Endothelial cell of umbilical vein (primary cell): ENCODE measurements at regions not wholly inside any gene's neighbourhood (a gene's known extent, or its start where the extent isn't known, plus 50 kb on each side); places are given as distances from the start of the nearest gene placed in this dataset.

Source experiments
- BruUV-seq: library from RNA; stranded (reverse); fragments of 400-500 nt; replicated peaks from 2 replicates; lab custom pipeline; 2021; lab: Mats Ljungman, UMichigan
- CTCF ChIA-PET: fragments of 300-600, 350-600 bp; sonication (Branson Sonifier 250); formaldehyde crosslinking; loops from one replicate; lab custom pipeline; 2021; ENCODE audit warnings: antibody characterized with exemption, inconsistent platforms; lab: Charles Lee
- POLR2A ChIA-PET: fragments of 300-600, 350-600 bp; sonication (Branson Sonifier 250); formaldehyde crosslinking; loops from one replicate; lab custom pipeline; 2021; ENCODE audit warnings: antibody characterized with exemption, inconsistent platforms; lab: Charles Lee
- DNase-seq: peaks from one replicate; pipeline ENCODE4 v3.0.0-alpha.2; 2011; ENCODE audit warnings: low read depth, low spot score
- FAIRE-seq: peaks from 2 replicates; lab custom pipeline; 2011; peaks lifted over from hg19 to GRCh38; lab: Jason Lieb, UNC
- H2AFZ ChIP-seq: 2 replicates; pipeline ENCODE4 v1.6.0; 2012; ENCODE audit warnings: low read depth, low read length, control low read depth, inconsistent platforms
- H3K27ac ChIP-seq: 2 replicates; pipeline ENCODE4 v1.5.1; 2011; ENCODE audit warnings: low read depth, mild to moderate bottlenecking, control low read depth, low read length, moderate library complexity; ENCODE audit not compliant: insufficient read depth
- H3K27me3 ChIP-seq, 2 experiments: 2 replicates each; pipeline versions ENCODE4 v1.6.0 to v1.6.1; 2011; ENCODE audit warnings: low read length in 2 of 2, mixed read lengths in 1 of 2; ENCODE audit not compliant: control insufficient read depth in 2 of 2, insufficient read depth in 2 of 2
- H3K36me3 ChIP-seq, 2 experiments: 2 replicates in 1 of 2; 3 replicates in 1 of 2; pipeline ENCODE4 v1.5.1; 2011; ENCODE audit warnings: low read length in 2 of 2, mild to moderate bottlenecking in 1 of 2, moderate library complexity in 1 of 2; ENCODE audit not compliant: control insufficient read depth in 2 of 2, insufficient read depth in 2 of 2; ENCODE audit errors: extremely low read depth in 1 of 2
- H3K4me1 ChIP-seq: 3 replicates; pipeline ENCODE4 v1.5.1; 2011; ENCODE audit warnings: mild to moderate bottlenecking, low read length; ENCODE audit not compliant: control insufficient read depth, insufficient read depth; ENCODE audit errors: extremely low read depth
- H3K4me2 ChIP-seq: 2 replicates; pipeline ENCODE4 v1.6.1; 2011; ENCODE audit warnings: low read length, control low read depth, mixed read lengths; ENCODE audit not compliant: insufficient read depth
- H3K4me3 ChIP-seq, 3 experiments: fragments of 200-600 bp in 1 of 3; sonication (generic), shearing (Covaris generic) in 1 of 3; replicated peaks in 1 of 3; 2 replicates each; pipeline ENCODE4 v1.5.1; 2011 to 2016; ENCODE audit warnings: control low read depth in 3 of 3, low read length in 3 of 3, mild to moderate bottlenecking in 2 of 3, inconsistent platforms in 1 of 3, low read depth in 1 of 3, moderate library complexity in 1 of 3; ENCODE audit not compliant: insufficient read depth in 1 of 3
- H3K79me2 ChIP-seq: 2 replicates; pipeline ENCODE4 v1.6.0; 2012; ENCODE audit warnings: low read length, inconsistent platforms; ENCODE audit not compliant: control insufficient read depth, insufficient read depth
- H3K9ac ChIP-seq: replicated peaks from 2 replicates; pipeline ENCODE3; 2011; ENCODE audit warnings: low read length, control low read depth; ENCODE audit not compliant: insufficient read depth; ENCODE audit errors: extremely low read depth
- H3K9me1 ChIP-seq: replicated peaks from 3 replicates; pipeline ENCODE4 v1.6.0; 2011; ENCODE audit warnings: mild to moderate bottlenecking, low read length; ENCODE audit not compliant: control insufficient read depth, insufficient read depth; ENCODE audit errors: extremely low read depth
- H3K9me3 ChIP-seq: replicated peaks from 2 replicates; pipeline ENCODE4 v1.5.1; 2012; ENCODE audit warnings: low read length, inconsistent platforms; ENCODE audit not compliant: control insufficient read depth, insufficient read depth
- H4K20me1 ChIP-seq: replicated peaks from 2 replicates; pipeline ENCODE3; 2011; ENCODE audit warnings: mild to moderate bottlenecking, low read length; ENCODE audit not compliant: control insufficient read depth, insufficient read depth; ENCODE audit errors: extremely low read depth
- EZH2 ChIP-seq: IDR thresholded peaks from 2 replicates; pipeline ENCODE4 v1.6.1; 2012; ENCODE audit warnings: borderline replicate concordance, low read depth, mild to moderate bottlenecking, moderate library complexity, low read length, inconsistent platforms; ENCODE audit not compliant: severe bottlenecking
- FOS ChIP-seq: IDR thresholded peaks from 2 replicates; pipeline ENCODE4 v1.6.1; 2011; ENCODE audit warnings: mild to moderate bottlenecking, low read length, moderate library complexity, borderline replicate concordance; ENCODE audit not compliant: insufficient read depth
- GATA2 ChIP-seq: IDR thresholded peaks from 2 replicates; pipeline ENCODE4 v1.7.0; 2011; ENCODE audit warnings: low read depth, mild to moderate bottlenecking, moderate library complexity, mixed read lengths, low read length; ENCODE audit not compliant: insufficient read length, insufficient read depth
- JUN ChIP-seq: IDR thresholded peaks from 2 replicates; pipeline ENCODE4 v1.6.1; 2011; ENCODE audit warnings: borderline replicate concordance, low read depth; ENCODE audit not compliant: insufficient read length, insufficient read depth
- MYC ChIP-seq: IDR thresholded peaks from one replicate; pipeline ENCODE4 v1.6.1; 2011; ENCODE audit warnings: mild to moderate bottlenecking, low read depth, low read length
- POLR2A ChIP-seq: IDR thresholded peaks from 2 replicates; pipeline ENCODE4 v1.6.1; 2012; ENCODE audit warnings: low read depth, mild to moderate bottlenecking, control low read depth, low read length
- POLR2AphosphoS5 ChIP-seq: IDR thresholded peaks from 2 replicates; pipeline ENCODE4 v1.6.1; 2012; ENCODE audit warnings: low read depth, mild to moderate bottlenecking, control low read depth, low read length, moderate library complexity; ENCODE audit not compliant: insufficient read depth
- dilution Hi-C: fragments of 300-500 bp; cut with MboI; formaldehyde crosslinking; loops from one replicate; pipeline ENCODE4 v1.15.0; 2019; ENCODE audit warnings: low sequenced_read_pairs; ENCODE audit not compliant: extremely low pct_ligation_motif_present
- intact Hi-C: fragments of 100-400 bp; cut with micrococcal nuclease; formaldehyde crosslinking; loops from one replicate; pipeline ENCODE4 v1.10.0; 2022
- TF ChIP-seq, protein P1 (sequence below): IDR thresholded peaks from 2 replicates; pipeline ENCODE4 v1.6.1; 2011; ENCODE audit not compliant: insufficient read depth, insufficient read length
- TF ChIP-seq, protein P2 (sequence below), 2 donors: IDR thresholded peaks; 1 replicate in 1 of 2; 2 replicates in 1 of 2; pipeline ENCODE4 v1.5.1; 2011; ENCODE audit warnings: low read length in 2 of 2, mild to moderate bottlenecking in 2 of 2, moderate library complexity in 2 of 2, control low read depth in 1 of 2, inconsistent platforms in 1 of 2, low read depth in 1 of 2; ENCODE audit not compliant: insufficient read depth in 1 of 2; ENCODE audit errors: extremely low read depth in 1 of 2

DNA sequence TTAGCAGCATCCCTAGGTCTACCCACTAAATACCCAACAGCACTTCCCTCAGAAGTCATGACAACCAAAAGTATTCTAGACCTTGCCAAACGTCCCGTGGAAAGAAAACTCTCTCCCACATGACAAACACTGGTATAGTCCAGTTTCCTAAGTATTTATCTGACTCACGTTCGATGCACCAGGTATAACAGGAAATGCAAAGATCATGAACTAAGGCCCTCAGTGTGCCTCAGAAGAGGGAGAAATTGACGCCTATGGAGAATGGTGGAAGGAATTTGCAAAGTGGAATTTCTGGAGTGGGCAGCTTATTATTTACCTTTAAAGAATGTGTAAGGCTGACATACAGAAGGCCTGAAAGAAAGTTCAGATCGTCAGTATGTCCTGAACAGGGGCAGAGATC is 523.6 kb upstream of the DAB1 start:
- Histone ChIP-seq H3K27ac (no peak overlapping the region), H3K4me1 (no peaks in the 10 kb centered on the region), H3K4me2 (no peak overlapping the region), H2AFZ (no peak overlapping the region), H3K9me3 (peaks cover 7% of the 10 kb centered on the region), H3K27me3 (no peaks in the 10 kb centered on the region), H3K79me2 (no peaks in the 10 kb centered on the region), H3K9me1 (no peaks in the 10 kb centered on the region), H3K36me3 (no peaks in the 10 kb centered on the region), H3K4me3 (no peak overlapping the region), H4K20me1 (no peaks in the 10 kb centered on the region), H3K9ac (no peak overlapping the region)
- ChIA-PET CTCF (no interaction called here), POLR2A (no interaction called here)
- dilution Hi-C loops = no loop called here
- TF ChIP-seq, protein P1, sequence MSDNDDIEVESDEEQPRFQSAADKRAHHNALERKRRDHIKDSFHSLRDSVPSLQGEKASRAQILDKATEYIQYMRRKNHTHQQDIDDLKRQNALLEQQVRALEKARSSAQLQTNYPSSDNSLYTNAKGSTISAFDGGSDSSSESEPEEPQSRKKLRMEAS = no peak
- TF ChIP-seq EZH2 (no peak), POLR2A (no peak), FOS (no peak), JUN (no peak), GATA2 (no peak), MYC (no peak), POLR2AphosphoS5 (no peak)
- TF ChIP-seq, protein P2, sequence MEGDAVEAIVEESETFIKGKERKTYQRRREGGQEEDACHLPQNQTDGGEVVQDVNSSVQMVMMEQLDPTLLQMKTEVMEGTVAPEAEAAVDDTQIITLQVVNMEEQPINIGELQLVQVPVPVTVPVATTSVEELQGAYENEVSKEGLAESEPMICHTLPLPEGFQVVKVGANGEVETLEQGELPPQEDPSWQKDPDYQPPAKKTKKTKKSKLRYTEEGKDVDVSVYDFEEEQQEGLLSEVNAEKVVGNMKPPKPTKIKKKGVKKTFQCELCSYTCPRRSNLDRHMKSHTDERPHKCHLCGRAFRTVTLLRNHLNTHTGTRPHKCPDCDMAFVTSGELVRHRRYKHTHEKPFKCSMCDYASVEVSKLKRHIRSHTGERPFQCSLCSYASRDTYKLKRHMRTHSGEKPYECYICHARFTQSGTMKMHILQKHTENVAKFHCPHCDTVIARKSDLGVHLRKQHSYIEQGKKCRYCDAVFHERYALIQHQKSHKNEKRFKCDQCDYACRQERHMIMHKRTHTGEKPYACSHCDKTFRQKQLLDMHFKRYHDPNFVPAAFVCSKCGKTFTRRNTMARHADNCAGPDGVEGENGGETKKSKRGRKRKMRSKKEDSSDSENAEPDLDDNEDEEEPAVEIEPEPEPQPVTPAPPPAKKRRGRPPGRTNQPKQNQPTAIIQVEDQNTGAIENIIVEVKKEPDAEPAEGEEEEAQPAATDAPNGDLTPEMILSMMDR (IDR thresholded peaks at IDR 0.05; ENCODE audit: extremely low read depth in 1 of 2, insufficient read depth in 1 of 2, low read depth in 1 of 2, low read length in 2 of 2) = no peak
- DNase-seq = no peak
- BruUV-seq = no TSS peak
- FAIRE-seq = no peak
- intact Hi-C loops = no loop called here
